ENCODE measurements at regions not wholly inside any gene's neighbourhood (a gene's known extent, or its start where the extent isn't known, plus 50 kb on each side); places are given as distances from the start of the nearest gene placed in this dataset.

- TF ChIP-seq CTCF (IDR thresholded peaks at IDR 0.05) (no peak), EZH2 (IDR thresholded peaks at IDR 0.05; ENCODE audit: borderline replicate concordance, insufficient read depth, low read depth, low read length, poor library complexity, severe bottlenecking) (no peak)
Observed at GRCh38 chr10:132136097-132136521, 50.6 kb upstream of the DPYSL4 start.

Data from B cell (primary cell).